Lower leg skin (tissue), 4 donors: ENCODE measurements at regions not wholly inside any gene's neighbourhood (a gene's known extent, or its start where the extent isn't known, plus 50 kb on each side); places are given as distances from the start of the nearest gene placed in this dataset.

Experiments
- DNase-seq, 2 donors: peaks; one replicate each; pipeline ENCODE4 v3.0.0-alpha.2; 2019; ENCODE audit warnings: low spot score in 2 of 2
- H3K4me3 ChIP-seq: fragments of 200-600 bp; sonication (generic); 2 replicates; pipeline ENCODE4 v1.5.1; 2017; ENCODE audit warnings: mild to moderate bottlenecking, low read depth; ENCODE audit not compliant: poor library complexity, severe bottlenecking
- POLR2A ChIP-seq, 2 donors: fragments of 450-650 bp; IDR thresholded peaks; one replicate each; pipeline ENCODE4 v1.6.1; 2016 to 2017; ENCODE audit warnings: antibody characterized with exemption in 2 of 2, mild to moderate bottlenecking in 1 of 2, moderate library complexity in 1 of 2
- WGBS, 2 donors: methylation state at CpG; one replicate each; pipeline ENCODE4 v1.1.5; 2018; 5-methylcytosine and 5-hydroxymethylcytosine counted together
- intact Hi-C: fragments of 100-400 bp; cut with DNase I; formaldehyde crosslinking; loops from one replicate; pipeline ENCODE4 v1.15.0; 2023; ENCODE audit warnings: low total_unique reads
- TF ChIP-seq, protein P1 (sequence below), 3 donors: fragments of 450-650 bp; IDR thresholded peaks; one replicate each; pipeline ENCODE4 v1.5.1; 2016; ENCODE audit warnings: antibody characterized with exemption in 3 of 3, mild to moderate bottlenecking in 3 of 3, moderate library complexity in 2 of 3

DNA sequence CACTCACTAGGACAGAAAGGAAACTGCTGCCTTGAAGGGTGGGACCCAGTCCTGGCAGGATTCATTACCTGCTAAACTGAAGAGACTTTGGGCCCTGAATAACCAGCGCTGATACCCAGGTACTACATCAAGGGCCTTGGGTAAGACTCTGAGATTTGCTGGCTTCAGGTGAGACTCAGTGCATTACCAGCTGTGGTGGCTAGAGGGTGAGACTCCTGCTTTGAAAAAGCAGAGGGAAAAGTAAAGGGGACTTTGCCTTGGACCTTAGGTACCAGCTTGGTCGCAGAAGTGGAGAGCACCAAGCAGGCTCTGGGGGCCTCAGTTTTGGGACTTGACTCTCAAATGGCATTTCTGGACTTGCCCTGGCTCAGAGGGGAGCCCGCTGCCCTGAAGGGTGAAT lies 673.3 kb downstream of the NXPH1 start:
- DNase-seq: no peak
- 83 to 90% methylated on average over 3 of the region's 3 CpGs for WGBS, 2 donors
- no peak overlapping the region for H3K4me3 ChIP-seq
- intact Hi-C loops: no loop called here
- TF ChIP-seq, protein P1, sequence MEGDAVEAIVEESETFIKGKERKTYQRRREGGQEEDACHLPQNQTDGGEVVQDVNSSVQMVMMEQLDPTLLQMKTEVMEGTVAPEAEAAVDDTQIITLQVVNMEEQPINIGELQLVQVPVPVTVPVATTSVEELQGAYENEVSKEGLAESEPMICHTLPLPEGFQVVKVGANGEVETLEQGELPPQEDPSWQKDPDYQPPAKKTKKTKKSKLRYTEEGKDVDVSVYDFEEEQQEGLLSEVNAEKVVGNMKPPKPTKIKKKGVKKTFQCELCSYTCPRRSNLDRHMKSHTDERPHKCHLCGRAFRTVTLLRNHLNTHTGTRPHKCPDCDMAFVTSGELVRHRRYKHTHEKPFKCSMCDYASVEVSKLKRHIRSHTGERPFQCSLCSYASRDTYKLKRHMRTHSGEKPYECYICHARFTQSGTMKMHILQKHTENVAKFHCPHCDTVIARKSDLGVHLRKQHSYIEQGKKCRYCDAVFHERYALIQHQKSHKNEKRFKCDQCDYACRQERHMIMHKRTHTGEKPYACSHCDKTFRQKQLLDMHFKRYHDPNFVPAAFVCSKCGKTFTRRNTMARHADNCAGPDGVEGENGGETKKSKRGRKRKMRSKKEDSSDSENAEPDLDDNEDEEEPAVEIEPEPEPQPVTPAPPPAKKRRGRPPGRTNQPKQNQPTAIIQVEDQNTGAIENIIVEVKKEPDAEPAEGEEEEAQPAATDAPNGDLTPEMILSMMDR (IDR thresholded peaks at IDR 0.05): no peak
- no peak for TF ChIP-seq POLR2A (IDR thresholded peaks at IDR 0.05)

GRCh38 chr7:9120331-9120730 lies 686.9 kb downstream of the NXPH1 start:
- TF ChIP-seq, protein P1 (IDR thresholded peaks at IDR 0.05): no peak
- no peak for TF ChIP-seq POLR2A (IDR thresholded peaks at IDR 0.05)
- no peak overlapping the region for H3K4me3 ChIP-seq
- DNase-seq: no peak
- intact Hi-C loops: no loop called here

- no peak for DNase-seq
- H3K4me3 ChIP-seq: no peak overlapping the region
- intact Hi-C loops: no loop called here
- TF ChIP-seq POLR2A (IDR thresholded peaks at IDR 0.05): no peak
- TF ChIP-seq, protein P1 (IDR thresholded peaks at IDR 0.05): no peak
- 76% methylated on average over 2 of the region's 2 CpGs for WGBS, 2 donors
Measured at GRCh38 chr7:9124320-9124719, 690.9 kb downstream of the NXPH1 start.

DNA sequence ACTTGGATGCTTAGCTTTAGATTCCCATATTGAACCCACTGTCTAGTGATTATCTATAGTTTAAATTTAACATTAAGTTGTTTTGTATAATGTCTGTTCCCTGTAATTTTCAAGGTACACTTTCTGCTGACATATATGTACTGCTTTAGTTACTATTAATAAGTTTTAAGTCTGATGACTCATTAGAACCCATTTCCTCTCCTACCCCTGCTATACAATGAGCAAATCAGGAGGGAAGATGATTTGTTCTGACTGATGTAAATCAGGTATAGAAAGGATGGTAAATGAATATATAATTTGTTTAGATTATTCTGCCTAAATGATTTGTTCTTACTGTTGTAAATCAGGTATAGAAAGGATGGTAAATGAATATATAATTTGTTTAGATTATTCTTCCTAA lies 691.8 kb downstream of the NXPH1 start:
- intact Hi-C loops: no loop called here
- no peak for DNase-seq
- TF ChIP-seq, protein P1 (IDR thresholded peaks at IDR 0.05): no peak
- TF ChIP-seq POLR2A (IDR thresholded peaks at IDR 0.05): no peak
- H3K4me3 ChIP-seq: no peak overlapping the region

GRCh38 chr7:9127901-9128300 lies 694.5 kb downstream of the NXPH1 start:
- no peak overlapping the region for H3K4me3 ChIP-seq
- intact Hi-C loops: no loop called here
- DNase-seq: no peak
- TF ChIP-seq POLR2A (IDR thresholded peaks at IDR 0.05): no peak
- TF ChIP-seq, protein P1 (IDR thresholded peaks at IDR 0.05): no peak
- WGBS, 2 donors: 90% methylated on average over 5 of the region's 5 CpGs

GRCh38 chr7:9148687-9149086 lies 715.3 kb downstream of the NXPH1 start:
- WGBS, 2 donors: 32 to 57% methylated on average over 1 of the region's 1 CpG
- intact Hi-C loops: no loop called here
- H3K4me3 ChIP-seq: no peak overlapping the region
- no peak for DNase-seq
- TF ChIP-seq, protein P1 (IDR thresholded peaks at IDR 0.05): no peak
- no peak for TF ChIP-seq POLR2A (IDR thresholded peaks at IDR 0.05)
